ENCODE measurements at regions not wholly inside any gene's neighbourhood (a gene's known extent, or its start where the extent isn't known, plus 50 kb on each side); places are given as distances from the start of the nearest gene placed in this dataset.

DNA sequence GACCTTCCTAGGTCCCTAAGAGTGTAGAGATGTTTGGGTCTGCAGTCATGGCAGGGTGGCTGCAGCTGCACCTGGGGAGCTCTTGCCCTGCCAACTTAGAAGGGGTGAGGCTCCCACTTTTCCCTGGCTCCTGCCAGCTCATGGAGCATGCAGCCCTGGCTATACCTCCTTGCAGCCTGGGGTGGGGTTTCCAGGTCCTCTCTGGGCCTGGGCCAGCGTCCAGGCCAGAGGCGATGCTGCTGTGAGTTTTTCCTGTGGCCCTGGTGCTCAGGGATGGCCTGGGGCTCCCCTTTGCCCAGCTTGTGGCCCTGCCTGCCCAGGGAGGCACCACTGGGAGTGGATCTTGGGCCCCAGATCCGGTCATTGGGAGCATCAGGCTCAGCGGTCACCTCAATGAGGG is 109.8 kb upstream of the FAM180A start:
- TF ChIP-seq, protein P1, sequence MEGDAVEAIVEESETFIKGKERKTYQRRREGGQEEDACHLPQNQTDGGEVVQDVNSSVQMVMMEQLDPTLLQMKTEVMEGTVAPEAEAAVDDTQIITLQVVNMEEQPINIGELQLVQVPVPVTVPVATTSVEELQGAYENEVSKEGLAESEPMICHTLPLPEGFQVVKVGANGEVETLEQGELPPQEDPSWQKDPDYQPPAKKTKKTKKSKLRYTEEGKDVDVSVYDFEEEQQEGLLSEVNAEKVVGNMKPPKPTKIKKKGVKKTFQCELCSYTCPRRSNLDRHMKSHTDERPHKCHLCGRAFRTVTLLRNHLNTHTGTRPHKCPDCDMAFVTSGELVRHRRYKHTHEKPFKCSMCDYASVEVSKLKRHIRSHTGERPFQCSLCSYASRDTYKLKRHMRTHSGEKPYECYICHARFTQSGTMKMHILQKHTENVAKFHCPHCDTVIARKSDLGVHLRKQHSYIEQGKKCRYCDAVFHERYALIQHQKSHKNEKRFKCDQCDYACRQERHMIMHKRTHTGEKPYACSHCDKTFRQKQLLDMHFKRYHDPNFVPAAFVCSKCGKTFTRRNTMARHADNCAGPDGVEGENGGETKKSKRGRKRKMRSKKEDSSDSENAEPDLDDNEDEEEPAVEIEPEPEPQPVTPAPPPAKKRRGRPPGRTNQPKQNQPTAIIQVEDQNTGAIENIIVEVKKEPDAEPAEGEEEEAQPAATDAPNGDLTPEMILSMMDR (IDR thresholded peaks at IDR 0.05; ENCODE audit: low read length) = no peak
- no peak for TF ChIP-seq EZH2 (optimal IDR thresholded peaks at IDR 0.05; ENCODE audit: low read depth, low read length)

All from MM.1S (cell line).